ENCODE measurements at regions not wholly inside any gene's neighbourhood (a gene's known extent, or its start where the extent isn't known, plus 50 kb on each side); places are given as distances from the start of the nearest gene placed in this dataset.
A peak's percentile ranks its signal among the peaks of the same experiment; 100 is the strongest.

- peak overlapping the region in 1 of 3 experiments; percentile 16 for H3K4me3 Mint-ChIP-seq
- TF ChIP-seq CTCF (IDR thresholded peaks at IDR 0.05; ENCODE audit: unreplicated experiment in 3 of 3), result no peak
- peak overlapping the region in 1 of 3 experiments; percentile 70 for H3K27ac Mint-ChIP-seq
- peaks cover 13% of the 10 kb centered on the region for H3K27me3 Mint-ChIP-seq (ENCODE audit: low read depth)
- H3K9me3 Mint-ChIP-seq, result no peaks in the 10 kb centered on the region
- H3K4me1 Mint-ChIP-seq, result peaks cover 20% of the 10 kb centered on the region
- no peaks in the 10 kb centered on the region for H3K36me3 Mint-ChIP-seq (ENCODE audit: low read depth)
Measured at GRCh38 chr20:23152308-23152892, 66.3 kb upstream of the CD93 start.

DNA sequence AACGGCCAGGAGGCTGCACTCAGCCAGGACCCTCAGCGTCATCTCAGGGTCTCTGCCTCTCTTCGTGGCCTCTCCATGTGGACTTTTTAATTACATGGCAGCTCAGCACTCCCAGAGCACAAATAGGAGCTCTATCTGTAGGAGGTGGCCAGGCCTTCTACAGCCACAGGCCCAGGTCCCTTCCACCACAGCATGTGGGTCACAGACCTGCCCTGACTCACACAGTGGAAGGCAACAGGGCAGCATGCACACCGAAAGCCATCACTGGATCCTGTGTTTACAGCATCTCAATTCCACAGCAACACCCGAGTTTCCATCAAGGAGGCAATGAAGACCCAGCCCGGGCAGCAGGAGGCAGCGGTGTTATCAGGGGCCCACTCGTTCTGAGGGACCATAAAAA lies 65.8 kb upstream of the CD93 start:
- Mint-ChIP-seq H3K9me3 (no peaks in the 10 kb centered on the region), H3K27me3 (ENCODE audit: low read depth) (peaks cover 13% of the 10 kb centered on the region), H3K4me3 (no peak overlapping the region), H3K27ac (peak overlapping the region in 1 of 3 experiments; percentile 11), H3K36me3 (ENCODE audit: low read depth) (no peaks in the 10 kb centered on the region), H3K4me1 (peaks cover 20% of the 10 kb centered on the region)
- no peak for TF ChIP-seq CTCF (IDR thresholded peaks at IDR 0.05; ENCODE audit: unreplicated experiment in 3 of 3)

- peaks cover 15% of the 10 kb centered on the region for H3K27me3 Mint-ChIP-seq (ENCODE audit: low read depth)
- TF ChIP-seq CTCF (IDR thresholded peaks at IDR 0.05; ENCODE audit: unreplicated experiment in 3 of 3), result no peak
- H3K4me1 Mint-ChIP-seq, result peaks cover 22% of the 10 kb centered on the region
- H3K4me3 Mint-ChIP-seq, result no peak overlapping the region
- peak overlapping the region in 1 of 3 experiments; percentile 11 for H3K27ac Mint-ChIP-seq
- no peaks in the 10 kb centered on the region for H3K36me3 Mint-ChIP-seq (ENCODE audit: low read depth)
- no peaks in the 10 kb centered on the region for H3K9me3 Mint-ChIP-seq
Measured at GRCh38 chr20:23151008-23151703, 65.0 kb upstream of the CD93 start.

DNA sequence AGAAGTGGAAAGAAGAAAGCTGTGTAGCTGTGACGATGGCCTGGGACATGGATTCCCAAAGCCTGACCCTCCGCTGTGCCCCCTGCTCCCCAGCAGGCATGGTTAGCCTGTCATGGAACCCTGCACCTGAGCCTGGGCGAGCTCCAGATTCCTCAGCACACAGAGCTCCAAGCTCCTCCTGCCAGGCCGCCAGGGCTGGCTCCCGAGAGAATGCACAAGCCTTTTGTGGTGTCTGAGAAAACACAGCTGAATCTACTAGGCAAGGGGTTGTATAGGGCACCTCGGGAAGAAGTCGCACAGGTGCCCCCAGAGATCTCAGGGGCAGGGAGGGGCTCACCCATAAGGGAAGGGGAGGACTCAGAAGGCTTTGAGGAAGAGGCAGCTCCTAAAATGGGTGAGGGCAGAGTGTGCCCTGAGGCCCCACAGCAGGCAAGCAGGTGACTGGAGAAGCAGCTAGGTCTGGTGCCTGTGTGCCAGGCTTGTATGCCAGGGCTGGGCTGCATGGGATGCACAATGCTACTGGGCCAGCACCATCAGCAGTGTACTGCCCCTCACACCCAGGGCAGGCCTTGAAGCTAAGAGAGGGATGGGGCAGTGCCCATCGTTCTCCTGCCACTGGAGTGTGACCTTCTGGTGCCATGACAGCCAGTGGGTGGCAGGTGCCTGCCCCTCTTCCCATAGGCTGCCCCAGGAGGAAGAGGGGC lies 64.3 kb upstream of the CD93 start:
- H3K27ac Mint-ChIP-seq, result no peak overlapping the region
- H3K4me1 Mint-ChIP-seq, result peaks cover 25% of the 10 kb centered on the region
- no peaks in the 10 kb centered on the region for H3K36me3 Mint-ChIP-seq (ENCODE audit: low read depth)
- no peak for TF ChIP-seq CTCF (IDR thresholded peaks at IDR 0.05; ENCODE audit: unreplicated experiment in 3 of 3)
- no peak overlapping the region for H3K4me3 Mint-ChIP-seq
- H3K27me3 Mint-ChIP-seq (ENCODE audit: low read depth), result peaks cover 17% of the 10 kb centered on the region
- H3K9me3 Mint-ChIP-seq, result no peaks in the 10 kb centered on the region

DNA sequence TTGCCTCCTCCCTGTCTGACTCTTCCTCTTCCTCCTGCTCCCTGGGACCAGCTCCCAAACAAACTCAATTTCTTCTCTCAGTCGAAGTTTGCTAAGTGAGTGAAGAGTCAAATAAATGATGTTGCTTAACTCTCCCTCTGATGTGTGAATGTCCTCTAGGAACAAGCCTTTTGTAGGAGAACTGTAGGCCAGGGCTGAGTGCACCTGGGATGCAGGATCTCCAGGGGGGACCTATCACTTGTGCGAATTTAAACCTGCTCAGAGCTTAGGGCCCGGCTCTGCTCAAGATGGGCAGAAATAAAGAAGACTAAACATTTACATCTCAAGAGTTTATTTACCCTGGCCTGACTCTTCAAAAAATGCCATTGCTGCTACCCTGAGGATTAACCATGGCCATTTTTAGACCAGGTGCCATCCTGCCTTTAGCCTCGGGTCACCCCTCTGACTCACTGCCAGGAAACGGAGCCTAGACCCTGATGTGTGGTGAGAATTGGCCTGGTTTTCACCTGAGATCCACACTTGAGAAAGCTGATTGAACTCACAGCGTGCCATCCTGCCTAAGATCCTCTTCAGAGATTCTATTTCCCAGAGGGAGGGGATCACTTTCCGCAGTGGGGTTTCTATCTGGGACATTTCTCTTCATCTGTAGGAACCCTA lies 63.6 kb upstream of the CD93 start:
- Mint-ChIP-seq H3K4me3 (no peak overlapping the region), H3K27me3 (ENCODE audit: low read depth) (peaks cover 21% of the 10 kb centered on the region), H3K9me3 (no peaks in the 10 kb centered on the region), H3K27ac (no peak overlapping the region), H3K4me1 (peaks cover 26% of the 10 kb centered on the region), H3K36me3 (ENCODE audit: low read depth) (no peaks in the 10 kb centered on the region)
- no peak for TF ChIP-seq CTCF (IDR thresholded peaks at IDR 0.05; ENCODE audit: unreplicated experiment in 3 of 3)
